ENCODE measurements at regions not wholly inside any gene's neighbourhood (a gene's known extent, or its start where the extent isn't known, plus 50 kb on each side); places are given as distances from the start of the nearest gene placed in this dataset.

- DNase-seq (ENCODE audit: extremely low read depth, low read depth): no peak
- no peak for TF ChIP-seq CTCF (IDR thresholded peaks at IDR 0.05; ENCODE audit: low read depth, low read length)
Observed at GRCh38 chr13:33531484-33531883, 245.9 kb upstream of the STARD13 start.

- no peak for DNase-seq (ENCODE audit: extremely low read depth, low read depth)
- no peak for TF ChIP-seq CTCF (IDR thresholded peaks at IDR 0.05; ENCODE audit: low read depth, low read length)
Observed at GRCh38 chr13:33535061-33535460, 249.5 kb upstream of the STARD13 start.

GRCh38 chr13:33536601-33537000 lies 251.0 kb upstream of the STARD13 start:
- DNase-seq (ENCODE audit: extremely low read depth, low read depth): no peak
- no peak for TF ChIP-seq CTCF (IDR thresholded peaks at IDR 0.05; ENCODE audit: low read depth, low read length)

GRCh38 chr13:33537026-33537425 lies 251.5 kb upstream of the STARD13 start:
- no peak for TF ChIP-seq CTCF (IDR thresholded peaks at IDR 0.05; ENCODE audit: low read depth, low read length)
- peak; percentile 18 for DNase-seq (ENCODE audit: extremely low read depth, low read depth)

GRCh38 chr13:33537676-33538075 lies 252.1 kb upstream of the STARD13 start:
- no peak for DNase-seq (ENCODE audit: extremely low read depth, low read depth)
- no peak for TF ChIP-seq CTCF (IDR thresholded peaks at IDR 0.05; ENCODE audit: low read depth, low read length)

- TF ChIP-seq CTCF (IDR thresholded peaks at IDR 0.05; ENCODE audit: low read depth, low read length): no peak
- DNase-seq (ENCODE audit: extremely low read depth, low read depth): no peak
Observed at GRCh38 chr13:33541456-33541855, 255.9 kb upstream of the STARD13 start.

- DNase-seq (ENCODE audit: extremely low read depth, low read depth): no peak
- TF ChIP-seq CTCF (IDR thresholded peaks at IDR 0.05; ENCODE audit: low read depth, low read length): no peak
Observed at GRCh38 chr13:33541962-33542308, 256.4 kb upstream of the STARD13 start.
